T-helper 2 cell treated with Interferon-gamma antibody and Interleukin-4, amounts not matched to agents 5 μg/mL and 100 μg/mL, for 36 hours (primary cell): ENCODE measurements at regions not wholly inside any gene's neighbourhood (a gene's known extent, or its start where the extent isn't known, plus 50 kb on each side); places are given as distances from the start of the nearest gene placed in this dataset.

Experiments
- DNase-seq: peaks from one replicate; pipeline ENCODE4 v3.0.0; 2021; ENCODE audit warnings: low spot score
- H3K27ac Mint-ChIP-seq: one replicate; pipeline ENCODE4 v1.8.0; 2021; ENCODE audit warnings: mild to moderate bottlenecking, mixed read lengths
- H3K27me3 Mint-ChIP-seq: one replicate; pipeline ENCODE4 v1.8.0; 2021; ENCODE audit warnings: low read depth, mixed read lengths
- H3K36me3 Mint-ChIP-seq: one replicate; pipeline ENCODE4 v1.8.0; 2021; ENCODE audit warnings: low read depth, mixed read lengths
- H3K4me1 Mint-ChIP-seq: one replicate; pipeline ENCODE4 v1.8.0; 2021; ENCODE audit warnings: low read depth, mixed read lengths
- H3K4me3 Mint-ChIP-seq: one replicate; pipeline ENCODE4 v1.8.0; 2022; ENCODE audit warnings: mild to moderate bottlenecking, moderate library complexity, mixed read lengths
- H3K9me3 Mint-ChIP-seq: one replicate; pipeline ENCODE4 v1.8.0; 2021; ENCODE audit warnings: mixed read lengths

DNA sequence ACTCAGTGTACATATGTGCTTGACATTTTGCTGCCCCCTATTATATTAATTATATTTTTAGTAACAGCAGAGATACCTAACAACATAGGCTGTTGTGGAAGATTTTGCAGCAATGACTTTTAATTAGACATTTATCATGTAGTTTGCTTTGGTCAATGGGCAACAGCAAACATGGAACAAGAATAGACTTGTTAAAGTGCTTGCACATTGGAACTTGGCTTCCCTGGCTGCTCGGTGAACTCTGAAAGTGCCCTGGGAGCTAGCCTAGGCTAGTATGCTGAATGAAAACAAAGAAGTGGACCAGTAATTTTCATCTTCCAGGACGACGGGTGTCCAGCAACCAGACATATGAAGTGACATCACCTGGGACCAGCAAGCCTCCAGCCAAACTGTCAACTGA is 1157.1 kb downstream of the ARAP2 start:
- Mint-ChIP-seq H3K27ac (no peak overlapping the region), H3K27me3 (no peaks in the 10 kb centered on the region), H3K36me3 (no peaks in the 10 kb centered on the region), H3K4me3 (no peak overlapping the region), H3K4me1 (no peaks in the 10 kb centered on the region), H3K9me3 (no peaks in the 10 kb centered on the region)
- no peak for DNase-seq

DNA sequence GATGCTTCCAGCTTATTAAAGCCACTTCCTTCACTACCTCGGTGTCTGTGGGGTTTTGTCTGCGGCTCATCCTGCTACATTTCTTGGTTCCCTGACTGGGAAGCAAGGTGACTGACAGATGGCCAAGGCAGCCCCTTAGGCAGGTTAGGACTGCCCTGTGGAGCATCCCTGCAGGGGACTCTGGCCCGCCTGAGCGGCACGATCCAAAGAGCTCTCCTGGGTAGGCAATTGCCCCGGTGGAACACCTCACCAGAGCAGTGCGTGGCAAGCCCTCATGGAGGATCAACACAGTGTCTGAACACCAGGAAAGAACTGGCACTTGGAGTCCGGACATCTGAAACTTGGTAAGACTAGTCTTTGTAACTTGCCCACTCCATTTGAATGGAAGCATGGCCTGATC is 1143.4 kb downstream of the ARAP2 start:
- Mint-ChIP-seq H3K4me1 (no peaks in the 10 kb centered on the region), H3K27me3 (no peaks in the 10 kb centered on the region), H3K4me3 (no peak overlapping the region), H3K9me3 (peaks cover 22% of the 10 kb centered on the region), H3K36me3 (no peaks in the 10 kb centered on the region), H3K27ac (no peak overlapping the region)
- DNase-seq = no peak

DNA sequence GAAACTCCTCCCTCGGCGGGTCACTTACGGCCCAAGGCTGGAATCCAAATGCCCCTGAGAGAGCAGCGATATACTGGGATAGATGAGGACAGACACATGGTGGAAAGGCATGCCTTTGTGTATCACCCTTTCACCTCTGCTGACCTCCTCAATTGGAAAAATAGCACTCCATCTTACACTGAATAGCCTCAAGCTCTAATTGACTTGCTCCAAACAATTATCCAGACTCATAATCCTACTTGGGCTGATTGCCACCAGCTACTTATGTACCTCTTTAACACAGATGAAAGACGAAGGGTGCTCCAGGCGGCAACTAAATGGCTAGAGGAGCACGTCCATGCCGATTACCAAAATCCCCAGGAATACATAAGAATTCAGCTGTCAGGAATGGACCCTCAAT is 1142.2 kb downstream of the ARAP2 start:
- no peak for DNase-seq
- no peaks in the 10 kb centered on the region for H3K27me3 Mint-ChIP-seq
- no peak overlapping the region for H3K27ac Mint-ChIP-seq
- H3K4me3 Mint-ChIP-seq = no peak overlapping the region
- no peaks in the 10 kb centered on the region for H3K4me1 Mint-ChIP-seq
- peaks cover 21% of the 10 kb centered on the region for H3K9me3 Mint-ChIP-seq
- H3K36me3 Mint-ChIP-seq = no peaks in the 10 kb centered on the region

DNA sequence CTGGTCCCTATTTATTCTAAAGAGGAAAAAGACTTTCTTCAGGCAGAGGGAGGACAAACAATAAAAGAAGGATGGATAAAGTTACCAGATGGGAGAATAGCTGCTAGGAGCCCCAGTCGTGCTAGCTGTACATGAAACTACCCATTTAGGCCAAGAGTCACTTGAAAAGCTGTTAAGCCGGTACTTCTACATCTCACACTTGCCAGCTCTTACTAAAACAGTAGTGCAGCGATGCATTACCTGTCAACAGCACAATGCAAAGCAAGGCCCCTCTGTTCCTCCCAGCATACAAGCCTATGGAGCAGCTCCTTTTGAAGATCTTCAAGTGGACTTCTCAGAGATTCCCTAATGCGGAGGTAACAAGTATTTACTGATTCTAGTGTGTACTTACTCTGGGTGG is 1138.8 kb downstream of the ARAP2 start:
- DNase-seq = no peak
- Mint-ChIP-seq H3K27ac (no peak overlapping the region), H3K4me3 (no peak overlapping the region), H3K36me3 (no peaks in the 10 kb centered on the region), H3K27me3 (no peaks in the 10 kb centered on the region), H3K4me1 (no peaks in the 10 kb centered on the region), H3K9me3 (peaks cover 26% of the 10 kb centered on the region)

DNA sequence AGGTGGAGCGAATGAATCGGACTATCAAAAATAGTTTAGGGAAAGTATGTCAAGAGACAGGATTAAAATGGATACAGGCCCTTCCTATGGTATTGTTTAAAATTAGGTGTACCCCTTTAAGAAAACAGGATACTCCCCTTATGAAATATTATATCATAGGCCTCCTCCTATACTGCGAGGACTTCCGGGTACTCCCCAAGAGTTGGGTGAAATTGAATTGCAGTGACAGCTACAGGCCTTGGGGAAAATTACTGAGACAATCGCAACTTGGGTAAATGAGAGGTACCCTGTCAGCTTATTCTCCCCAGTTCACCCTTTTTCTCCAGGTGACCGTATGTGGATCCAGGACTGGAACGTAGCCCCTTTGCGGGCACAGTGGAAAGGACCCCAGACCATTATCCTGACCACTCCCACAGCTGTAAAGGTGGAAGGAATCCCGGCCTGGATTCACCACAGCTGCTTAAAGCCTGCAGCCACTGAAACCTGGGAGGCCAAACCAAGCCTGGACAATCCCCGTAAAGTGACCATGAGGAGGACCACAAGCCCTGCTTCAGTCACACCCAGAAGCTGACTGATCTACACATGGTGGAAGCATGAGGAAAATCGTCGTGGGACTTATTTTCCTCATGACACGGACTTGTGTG is 1138.1 kb downstream of the ARAP2 start:
- Mint-ChIP-seq H3K36me3 (no peaks in the 10 kb centered on the region), H3K4me3 (no peak overlapping the region), H3K27me3 (no peaks in the 10 kb centered on the region), H3K27ac (no peak overlapping the region), H3K4me1 (no peaks in the 10 kb centered on the region), H3K9me3 (peaks cover 25% of the 10 kb centered on the region)
- no peak for DNase-seq

DNA sequence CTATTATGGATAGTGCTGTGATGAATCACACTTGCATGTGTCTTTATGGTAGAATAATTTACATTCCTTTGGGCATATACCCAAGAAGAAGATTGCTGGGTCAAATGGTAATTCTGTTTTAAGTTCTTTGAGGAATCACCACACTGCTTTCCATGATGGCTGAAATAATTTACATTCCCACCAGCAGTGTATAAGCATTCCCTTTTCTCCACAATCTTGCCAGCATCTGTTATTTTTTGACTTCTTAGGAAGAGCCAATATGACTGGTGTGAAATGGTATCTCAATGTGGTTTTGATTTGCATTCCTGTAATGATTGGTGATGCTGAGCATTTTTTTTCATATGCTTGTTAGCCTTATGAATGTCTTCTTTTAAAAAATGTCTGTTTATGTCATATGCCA is 1120.2 kb downstream of the ARAP2 start:
- Mint-ChIP-seq H3K4me1 (no peaks in the 10 kb centered on the region), H3K27ac (no peak overlapping the region), H3K27me3 (no peaks in the 10 kb centered on the region), H3K4me3 (no peak overlapping the region), H3K36me3 (no peaks in the 10 kb centered on the region), H3K9me3 (peaks cover 11% of the 10 kb centered on the region)
- DNase-seq = no peak

DNA sequence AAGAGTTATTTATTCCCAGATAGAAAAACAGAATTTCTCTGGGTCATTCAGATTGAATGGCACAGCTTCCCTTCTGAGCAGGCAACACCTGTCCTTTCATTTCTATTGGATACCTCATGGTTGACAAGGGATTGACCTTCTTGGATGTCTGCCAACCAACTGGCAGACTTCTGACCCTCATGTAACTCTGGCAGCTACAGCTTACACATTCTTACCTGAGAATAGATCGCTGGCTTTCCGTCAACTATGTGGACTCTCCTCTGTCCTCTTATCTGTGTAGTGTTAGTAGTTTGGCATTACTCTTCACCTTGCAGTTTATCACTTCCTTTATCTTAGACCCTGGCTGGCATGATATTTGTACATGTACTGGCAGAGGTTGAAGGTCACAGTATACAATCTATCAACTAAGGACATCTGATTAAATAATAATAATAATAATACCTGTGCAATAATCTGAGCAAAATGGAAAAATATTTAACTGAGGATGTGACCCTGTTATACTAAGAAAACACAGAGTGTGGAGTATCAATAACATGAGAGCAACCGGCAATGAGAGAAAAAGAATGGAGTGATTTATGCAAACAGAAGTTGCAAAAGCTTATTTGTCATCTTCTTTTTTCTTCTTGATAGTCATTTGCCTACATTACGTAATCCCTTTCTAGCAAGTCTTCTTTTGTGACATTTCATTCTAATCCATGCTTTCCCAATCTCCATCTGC is 1118.2 kb downstream of the ARAP2 start:
- no peak for DNase-seq
- Mint-ChIP-seq H3K27ac (no peak overlapping the region), H3K27me3 (no peaks in the 10 kb centered on the region), H3K4me3 (no peak overlapping the region), H3K4me1 (no peaks in the 10 kb centered on the region), H3K9me3 (peaks cover 14% of the 10 kb centered on the region), H3K36me3 (no peaks in the 10 kb centered on the region)

DNA sequence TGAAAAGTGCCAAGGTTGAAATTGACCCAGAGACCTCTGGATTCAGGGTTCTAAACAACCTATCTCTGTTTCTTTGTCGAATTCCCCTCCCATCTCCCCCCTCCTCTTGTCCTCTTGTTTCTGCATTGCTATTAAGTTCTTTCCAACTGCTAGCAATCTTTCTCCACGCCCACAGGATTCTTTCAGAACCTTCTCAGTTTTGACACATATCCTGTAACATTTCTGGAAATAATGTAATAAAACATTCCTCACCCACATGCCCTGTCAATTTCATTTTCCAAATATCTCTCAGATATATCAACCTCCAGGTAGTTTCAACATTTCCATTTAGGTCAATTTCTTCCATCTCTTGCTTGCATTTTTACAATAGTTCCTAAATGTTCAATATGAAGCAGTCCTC is 1105.9 kb downstream of the ARAP2 start:
- H3K9me3 Mint-ChIP-seq = peaks cover 16% of the 10 kb centered on the region
- H3K4me1 Mint-ChIP-seq = no peaks in the 10 kb centered on the region
- H3K27ac Mint-ChIP-seq = no peak overlapping the region
- H3K36me3 Mint-ChIP-seq = no peaks in the 10 kb centered on the region
- DNase-seq = no peak
- H3K27me3 Mint-ChIP-seq = no peaks in the 10 kb centered on the region
- H3K4me3 Mint-ChIP-seq = no peak overlapping the region

DNA sequence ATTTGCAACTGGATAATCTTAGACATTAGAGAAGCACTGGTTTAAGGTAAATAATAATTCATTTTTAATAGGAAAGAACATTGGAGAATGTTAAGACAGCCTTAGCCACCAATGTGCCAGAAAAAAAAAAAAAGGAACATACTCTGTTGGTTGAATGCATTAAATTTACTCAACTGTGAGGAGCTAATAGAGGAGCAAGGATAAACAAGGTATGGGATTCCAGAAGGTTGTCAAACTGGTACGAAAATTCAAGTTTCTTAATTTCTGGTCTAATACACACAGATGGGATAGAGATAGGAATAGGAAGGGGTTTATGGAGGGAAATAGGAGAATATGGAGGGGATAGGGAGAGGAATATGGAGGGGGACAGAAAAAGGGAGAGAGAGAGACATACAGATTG is 1096.6 kb downstream of the ARAP2 start:
- Mint-ChIP-seq H3K36me3 (no peaks in the 10 kb centered on the region), H3K27ac (no peak overlapping the region), H3K4me3 (no peak overlapping the region), H3K27me3 (no peaks in the 10 kb centered on the region), H3K9me3 (peaks cover 10% of the 10 kb centered on the region), H3K4me1 (no peaks in the 10 kb centered on the region)
- DNase-seq = no peak

DNA sequence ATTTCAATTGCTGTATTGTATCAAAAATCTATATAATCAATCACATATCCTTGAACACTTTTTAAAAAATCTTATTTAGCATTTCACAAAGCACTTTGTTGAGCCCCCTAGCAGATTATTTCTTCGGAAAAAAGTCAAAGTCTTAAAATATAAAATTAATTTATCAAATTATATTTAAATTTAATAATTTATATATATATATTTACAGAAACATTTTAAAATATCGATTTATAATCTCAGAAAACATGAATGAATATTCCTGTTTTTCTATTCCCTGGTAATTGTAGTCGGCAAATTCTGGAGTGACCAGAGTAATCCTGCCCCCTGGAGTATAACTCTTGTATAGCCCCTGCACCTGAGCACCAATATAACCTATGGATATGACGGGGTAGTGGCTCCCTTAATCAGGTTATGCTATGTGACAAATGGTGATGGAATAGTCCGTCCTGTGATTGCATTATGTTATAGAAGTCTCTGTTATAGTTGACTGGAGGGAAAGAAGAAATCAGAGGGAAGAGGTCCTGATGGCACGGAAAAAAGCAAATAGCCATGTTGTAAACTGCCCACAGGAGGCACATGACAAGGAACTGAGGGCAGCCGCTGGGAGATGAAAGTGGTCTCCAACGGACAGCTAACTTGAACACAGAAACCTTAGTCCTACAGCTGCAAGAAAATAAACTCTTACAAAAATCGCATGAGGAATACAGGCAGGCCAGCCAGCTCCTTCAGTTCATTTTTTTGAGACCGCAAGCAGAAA is 1092.3 kb downstream of the ARAP2 start:
- Mint-ChIP-seq H3K36me3 (no peaks in the 10 kb centered on the region), H3K4me1 (no peaks in the 10 kb centered on the region), H3K4me3 (no peak overlapping the region), H3K27me3 (no peaks in the 10 kb centered on the region), H3K9me3 (no peaks in the 10 kb centered on the region), H3K27ac (no peak overlapping the region)
- DNase-seq = no peak

DNA sequence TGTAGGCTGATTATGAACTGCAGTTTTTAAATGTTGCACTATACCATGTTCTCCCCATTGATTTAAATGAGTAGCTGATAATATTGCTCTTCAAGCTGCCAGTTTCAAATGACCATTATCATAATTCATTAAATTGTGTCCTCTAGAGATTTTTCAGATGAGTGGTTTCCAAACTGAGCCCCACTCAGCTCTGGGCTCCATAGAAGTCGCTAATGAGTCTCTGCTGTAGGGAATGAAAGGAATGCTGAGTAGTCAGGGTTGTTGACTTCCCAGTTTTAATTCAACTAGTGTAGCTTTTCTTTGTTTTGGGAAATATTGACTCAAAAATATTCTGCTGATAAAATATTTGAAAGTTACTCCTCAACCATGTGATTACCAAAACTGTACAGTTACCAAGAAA is 1081.1 kb downstream of the ARAP2 start:
- H3K9me3 Mint-ChIP-seq = no peaks in the 10 kb centered on the region
- H3K27me3 Mint-ChIP-seq = no peaks in the 10 kb centered on the region
- no peak for DNase-seq
- no peaks in the 10 kb centered on the region for H3K36me3 Mint-ChIP-seq
- H3K27ac Mint-ChIP-seq = no peak overlapping the region
- no peak overlapping the region for H3K4me3 Mint-ChIP-seq
- H3K4me1 Mint-ChIP-seq = no peaks in the 10 kb centered on the region

DNA sequence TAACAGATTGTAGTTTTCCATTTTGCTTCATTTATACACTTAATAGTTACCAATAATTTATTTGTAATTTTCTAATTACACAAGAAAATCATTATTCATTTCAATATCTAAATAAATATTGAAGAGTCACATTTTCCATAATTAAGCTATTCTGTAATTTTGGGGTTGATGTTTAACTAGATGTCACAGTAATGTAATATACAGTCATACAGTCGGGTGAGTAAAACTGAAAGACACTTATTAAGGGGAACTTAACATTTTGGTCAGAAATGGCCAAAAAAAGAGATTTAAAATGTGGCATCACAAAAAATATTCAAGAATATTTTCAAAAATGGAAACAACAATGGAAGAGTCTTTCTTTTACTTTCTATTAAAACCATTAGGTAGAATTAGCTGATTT is 1080.3 kb downstream of the ARAP2 start:
- no peaks in the 10 kb centered on the region for H3K27me3 Mint-ChIP-seq
- no peak overlapping the region for H3K4me3 Mint-ChIP-seq
- no peaks in the 10 kb centered on the region for H3K4me1 Mint-ChIP-seq
- DNase-seq = no peak
- no peaks in the 10 kb centered on the region for H3K9me3 Mint-ChIP-seq
- no peaks in the 10 kb centered on the region for H3K36me3 Mint-ChIP-seq
- no peak overlapping the region for H3K27ac Mint-ChIP-seq

DNA sequence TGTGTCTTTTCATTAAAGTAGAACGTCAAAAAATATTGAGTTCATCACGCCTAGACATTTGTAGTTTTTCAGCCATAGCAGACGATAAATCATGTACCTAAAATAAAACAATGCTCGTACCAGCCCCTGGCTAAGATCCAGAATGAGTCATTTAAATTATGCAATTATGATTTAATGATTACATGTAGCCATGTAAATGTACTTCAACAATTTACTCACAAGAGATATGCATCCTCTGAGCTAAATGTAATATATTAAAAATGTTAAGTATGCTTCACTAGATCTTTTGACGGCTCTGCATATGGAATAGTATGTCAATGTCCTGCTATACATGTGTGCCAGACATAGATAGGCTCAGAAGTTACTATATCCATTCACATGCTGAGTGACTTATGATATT is 1077.8 kb downstream of the ARAP2 start:
- Mint-ChIP-seq H3K4me1 (no peaks in the 10 kb centered on the region), H3K27ac (no peak overlapping the region), H3K36me3 (no peaks in the 10 kb centered on the region), H3K4me3 (no peak overlapping the region), H3K27me3 (no peaks in the 10 kb centered on the region), H3K9me3 (no peaks in the 10 kb centered on the region)
- DNase-seq = no peak

GRCh38 chr4:35167385-35167784 is 1076.9 kb downstream of the ARAP2 start:
- Mint-ChIP-seq H3K27ac (no peak overlapping the region), H3K9me3 (no peaks in the 10 kb centered on the region), H3K4me1 (no peaks in the 10 kb centered on the region), H3K36me3 (no peaks in the 10 kb centered on the region), H3K27me3 (no peaks in the 10 kb centered on the region), H3K4me3 (no peak overlapping the region)
- DNase-seq = no peak
